RWPE1 (cell line): ENCODE measurements at regions not wholly inside any gene's neighbourhood (a gene's known extent, or its start where the extent isn't known, plus 50 kb on each side); places are given as distances from the start of the nearest gene placed in this dataset.
"Not testable (repeated sequence)": the region's sequence is repeated elsewhere in the genome, so short reads cannot be mapped to it uniquely, and the experiment has no call there.

Source experiments
- CTCF ChIA-PET: fragments of 350-600 bp; sonication (Branson Sonifier 250); formaldehyde crosslinking; extraction: SDS; loops from one replicate; lab custom pipeline; 2021; lab: Yijun Ruan, JAX
- POLR2A ChIA-PET: fragments of 400-600 bp; formaldehyde crosslinking; extraction: SDS; loops from one replicate; lab custom pipeline; 2020; ENCODE audit warnings: antibody characterized with exemption; ENCODE audit not compliant: low non-redundant PET; lab: Yijun Ruan, JAX
- DNase-seq: peaks from one replicate; pipeline ENCODE4 v3.0.0; 2012; ENCODE audit warnings: low spot score
- H3K27ac ChIP-seq: fragments of 450-650 bp; 2 replicates; pipeline ENCODE4 v1.5.1; 2017
- TF ChIP-seq, protein P1 (sequence below): fragments of 450-650 bp; conservative IDR thresholded peaks from 2 replicates; pipeline ENCODE4 v1.5.1; 2017; ENCODE audit warnings: low read depth, mild to moderate bottlenecking

- DNase-seq, POLR2A ChIA-PET, H3K27ac ChIP-seq, CTCF ChIA-PET: not testable (repeated sequence)
Observed at GRCh38 chr4:189711956-189712355, 228.7 kb upstream of the FRG1 start.

DNA sequence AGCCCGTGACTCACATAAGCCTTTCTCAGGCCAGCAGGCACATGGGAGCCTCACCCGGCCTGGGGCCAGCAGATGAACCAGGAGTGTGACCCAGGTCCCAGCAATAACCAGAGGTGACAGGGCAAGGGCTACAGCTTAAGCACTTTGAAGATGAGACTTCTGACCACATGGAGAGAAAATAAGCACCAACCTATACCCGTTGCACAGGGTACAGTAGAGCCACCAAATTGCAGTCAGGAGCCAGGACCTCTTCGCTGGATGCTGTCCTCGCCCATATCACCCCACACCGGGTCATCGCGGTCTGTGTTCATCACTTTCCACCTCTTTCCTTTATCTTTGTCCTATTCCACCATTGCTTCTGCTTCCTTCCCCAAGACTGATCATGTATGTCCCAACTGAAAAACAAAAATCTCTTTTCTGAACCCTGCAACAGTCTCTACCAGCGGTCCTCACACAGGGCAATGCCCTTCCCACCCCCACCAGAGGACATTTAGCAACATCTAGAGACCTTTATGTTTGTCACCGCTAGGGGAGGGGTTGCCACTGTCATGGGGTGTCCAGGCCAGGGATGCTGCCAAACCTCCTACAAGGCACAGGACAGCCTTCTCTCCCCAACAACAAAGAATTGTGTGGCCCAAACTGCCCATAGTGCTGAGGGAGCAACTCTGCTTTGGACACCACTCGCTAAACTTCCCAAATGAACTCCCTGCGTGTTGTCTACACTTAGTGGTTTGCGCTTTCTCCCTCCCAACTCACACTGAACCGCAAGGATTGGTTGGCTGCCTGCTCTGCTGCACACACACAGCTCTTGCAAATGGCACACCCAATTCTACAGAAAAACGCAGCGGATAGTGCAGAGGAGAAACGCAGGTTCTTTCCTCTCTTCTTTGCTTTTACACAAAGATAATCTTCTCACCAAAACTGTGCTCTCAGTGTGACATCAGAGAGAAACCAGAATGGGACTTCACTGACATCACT lies 219.4 kb upstream of the FRG1 start:
- peak overlapping the region; percentile 55 for H3K27ac ChIP-seq
- CTCF ChIA-PET, DNase-seq, POLR2A ChIA-PET: not testable (repeated sequence)

GRCh38 chr4:189722324-189723003 lies 218.2 kb upstream of the FRG1 start:
- peak overlapping the region; percentile 74 for H3K27ac ChIP-seq
- POLR2A ChIA-PET, result not testable (repeated sequence)
- CTCF ChIA-PET, result interaction anchor here (0.5 kb wide), 1 partner anchor 265 kb away, joined by 3 read pairs; no protein-coding TSS in a partner anchor
- peak; percentile 20 for DNase-seq

GRCh38 chr4:189727982-189728638 lies 212.6 kb upstream of the FRG1 start:
- DNase-seq, H3K27ac ChIP-seq, CTCF ChIA-PET, POLR2A ChIA-PET: not testable (repeated sequence)

- CTCF ChIA-PET, H3K27ac ChIP-seq, DNase-seq, POLR2A ChIA-PET: not testable (repeated sequence)
Observed at GRCh38 chr4:189731989-189732388, 208.7 kb upstream of the FRG1 start.

DNA sequence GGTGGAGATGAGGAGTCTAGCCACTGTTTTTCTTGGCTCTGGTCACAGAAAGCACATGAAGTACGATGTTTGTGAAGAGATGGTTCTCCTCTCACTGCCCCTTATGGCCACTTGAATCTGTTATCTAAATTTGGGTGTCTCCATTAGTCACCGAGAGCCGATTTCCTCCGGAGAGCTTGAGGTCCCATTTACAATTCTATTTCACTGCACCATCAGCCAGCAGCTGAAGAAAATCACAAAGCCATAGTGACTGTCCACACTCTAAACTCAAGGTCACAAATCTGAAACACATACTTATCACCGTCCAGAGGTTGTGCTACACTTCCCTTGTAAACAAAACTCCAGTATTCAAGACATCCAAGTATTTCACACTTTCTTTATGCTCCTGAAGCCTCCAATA lies 207.2 kb upstream of the FRG1 start:
- DNase-seq, H3K27ac ChIP-seq, CTCF ChIA-PET, POLR2A ChIA-PET: not testable (repeated sequence)

DNA sequence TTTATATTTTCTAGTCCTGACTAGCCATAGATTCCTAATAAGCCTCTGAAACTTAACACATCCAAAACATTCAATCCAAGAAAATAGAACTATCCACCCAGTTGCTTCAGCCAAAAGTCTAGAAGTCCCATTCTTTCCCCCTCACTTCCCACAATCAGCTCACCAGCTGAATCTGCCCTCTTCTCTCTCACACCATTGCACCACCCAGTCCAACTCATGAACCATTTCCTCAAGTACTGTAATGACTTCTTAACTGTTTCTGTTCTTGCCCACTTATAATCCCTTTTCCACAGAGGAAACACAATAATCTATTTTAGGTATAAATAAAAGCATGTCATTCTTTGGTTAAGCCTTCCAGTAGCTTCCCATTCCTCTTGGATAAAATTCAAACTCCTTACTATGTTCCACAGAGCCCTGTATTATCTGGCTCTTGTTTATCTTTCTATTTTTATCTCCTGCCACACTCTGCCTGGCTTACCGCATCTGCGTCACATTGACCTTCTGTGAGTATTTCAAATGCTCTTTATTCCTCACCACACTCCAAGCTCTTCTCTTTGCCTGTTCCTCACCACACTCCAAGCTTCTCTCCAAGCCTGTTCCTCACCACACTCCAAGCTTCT lies 205.9 kb upstream of the FRG1 start:
- POLR2A ChIA-PET, CTCF ChIA-PET, H3K27ac ChIP-seq, DNase-seq: not testable (repeated sequence)

GRCh38 chr4:189736656-189737055 lies 204.0 kb upstream of the FRG1 start:
- CTCF ChIA-PET, DNase-seq, POLR2A ChIA-PET, H3K27ac ChIP-seq: not testable (repeated sequence)

- H3K27ac ChIP-seq, CTCF ChIA-PET, DNase-seq, POLR2A ChIA-PET: not testable (repeated sequence)
Observed at GRCh38 chr4:189740118-189740517, 200.6 kb upstream of the FRG1 start.

- H3K27ac ChIP-seq, result no peak overlapping the region
- POLR2A ChIA-PET, result no interaction called here
- TF ChIP-seq, protein P1, sequence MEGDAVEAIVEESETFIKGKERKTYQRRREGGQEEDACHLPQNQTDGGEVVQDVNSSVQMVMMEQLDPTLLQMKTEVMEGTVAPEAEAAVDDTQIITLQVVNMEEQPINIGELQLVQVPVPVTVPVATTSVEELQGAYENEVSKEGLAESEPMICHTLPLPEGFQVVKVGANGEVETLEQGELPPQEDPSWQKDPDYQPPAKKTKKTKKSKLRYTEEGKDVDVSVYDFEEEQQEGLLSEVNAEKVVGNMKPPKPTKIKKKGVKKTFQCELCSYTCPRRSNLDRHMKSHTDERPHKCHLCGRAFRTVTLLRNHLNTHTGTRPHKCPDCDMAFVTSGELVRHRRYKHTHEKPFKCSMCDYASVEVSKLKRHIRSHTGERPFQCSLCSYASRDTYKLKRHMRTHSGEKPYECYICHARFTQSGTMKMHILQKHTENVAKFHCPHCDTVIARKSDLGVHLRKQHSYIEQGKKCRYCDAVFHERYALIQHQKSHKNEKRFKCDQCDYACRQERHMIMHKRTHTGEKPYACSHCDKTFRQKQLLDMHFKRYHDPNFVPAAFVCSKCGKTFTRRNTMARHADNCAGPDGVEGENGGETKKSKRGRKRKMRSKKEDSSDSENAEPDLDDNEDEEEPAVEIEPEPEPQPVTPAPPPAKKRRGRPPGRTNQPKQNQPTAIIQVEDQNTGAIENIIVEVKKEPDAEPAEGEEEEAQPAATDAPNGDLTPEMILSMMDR, result no peak
- DNase-seq, result no peak
- CTCF ChIA-PET, result no interaction called here
Observed at GRCh38 chr4:189740873-189741272, 199.8 kb upstream of the FRG1 start.

GRCh38 chr4:189753092-189753491 lies 187.6 kb upstream of the FRG1 start:
- CTCF ChIA-PET, H3K27ac ChIP-seq, DNase-seq, POLR2A ChIA-PET: not testable (repeated sequence)
